Neural crest cell (in vitro differentiated cells): ENCODE measurements at regions not wholly inside any gene's neighbourhood (a gene's known extent, or its start where the extent isn't known, plus 50 kb on each side); places are given as distances from the start of the nearest gene placed in this dataset.

Source experiments
- DNase-seq: peaks from one replicate; pipeline ENCODE4 v3.0.0; 2021; ENCODE audit warnings: low read depth, mixed read lengths, low spot score
- H3K27ac Mint-ChIP-seq: one replicate; pipeline ENCODE4 v1.8.0; 2021; ENCODE audit warnings: mild to moderate bottlenecking, mixed read lengths; ENCODE audit not compliant: unreplicated experiment
- H3K27me3 Mint-ChIP-seq: 2 replicates; pipeline ENCODE4 v1.8.0; 2021; ENCODE audit warnings: low read depth, mild to moderate bottlenecking, mixed read lengths
- H3K36me3 Mint-ChIP-seq: 2 replicates; pipeline ENCODE4 v1.8.0; 2021; ENCODE audit warnings: low read depth, mild to moderate bottlenecking, mixed read lengths
- H3K4me1 Mint-ChIP-seq: 2 replicates; pipeline ENCODE4 v1.8.0; 2021; ENCODE audit warnings: mixed read lengths
- H3K4me3 Mint-ChIP-seq: one replicate; pipeline ENCODE4 v1.8.0; 2021; ENCODE audit warnings: mild to moderate bottlenecking, mixed read lengths
- H3K9me3 Mint-ChIP-seq: 2 replicates; pipeline ENCODE4 v1.8.0; 2021; ENCODE audit warnings: mixed read lengths
- TF ChIP-seq, protein P1 (sequence below): fragments of 200-600 bp; sonication (generic); conservative IDR thresholded peaks from 2 replicates; pipeline ENCODE4 v1.5.0; 2021; ENCODE audit warnings: antibody characterized with exemption, mild to moderate bottlenecking

DNA sequence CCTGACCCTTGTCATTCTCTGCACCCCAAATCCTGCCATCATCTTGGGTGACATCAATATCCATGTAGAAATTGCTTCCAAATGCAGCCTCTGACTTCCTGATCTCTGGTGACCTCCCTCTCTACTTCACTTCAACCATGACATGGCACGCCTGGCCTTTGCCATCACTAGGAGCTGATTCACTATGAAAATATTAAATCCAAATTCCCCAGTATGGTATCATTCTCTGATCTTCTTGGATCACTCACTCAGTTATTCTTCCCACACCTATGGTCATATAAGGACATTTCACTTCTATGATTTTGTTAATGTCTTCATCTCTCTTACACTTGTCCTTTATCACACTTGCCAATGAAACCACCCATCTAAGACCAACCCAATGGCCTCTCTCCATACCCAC is 73.7 kb upstream of the ODAD2 start:
- Mint-ChIP-seq H3K9me3 (peaks cover 3% of the 10 kb centered on the region), H3K27me3 (no peaks in the 10 kb centered on the region), H3K4me3 (no peak overlapping the region), H3K36me3 (peaks cover 6% of the 10 kb centered on the region), H3K27ac (no peak overlapping the region), H3K4me1 (no peaks in the 10 kb centered on the region)
- DNase-seq, result no peak
- TF ChIP-seq, protein P1, sequence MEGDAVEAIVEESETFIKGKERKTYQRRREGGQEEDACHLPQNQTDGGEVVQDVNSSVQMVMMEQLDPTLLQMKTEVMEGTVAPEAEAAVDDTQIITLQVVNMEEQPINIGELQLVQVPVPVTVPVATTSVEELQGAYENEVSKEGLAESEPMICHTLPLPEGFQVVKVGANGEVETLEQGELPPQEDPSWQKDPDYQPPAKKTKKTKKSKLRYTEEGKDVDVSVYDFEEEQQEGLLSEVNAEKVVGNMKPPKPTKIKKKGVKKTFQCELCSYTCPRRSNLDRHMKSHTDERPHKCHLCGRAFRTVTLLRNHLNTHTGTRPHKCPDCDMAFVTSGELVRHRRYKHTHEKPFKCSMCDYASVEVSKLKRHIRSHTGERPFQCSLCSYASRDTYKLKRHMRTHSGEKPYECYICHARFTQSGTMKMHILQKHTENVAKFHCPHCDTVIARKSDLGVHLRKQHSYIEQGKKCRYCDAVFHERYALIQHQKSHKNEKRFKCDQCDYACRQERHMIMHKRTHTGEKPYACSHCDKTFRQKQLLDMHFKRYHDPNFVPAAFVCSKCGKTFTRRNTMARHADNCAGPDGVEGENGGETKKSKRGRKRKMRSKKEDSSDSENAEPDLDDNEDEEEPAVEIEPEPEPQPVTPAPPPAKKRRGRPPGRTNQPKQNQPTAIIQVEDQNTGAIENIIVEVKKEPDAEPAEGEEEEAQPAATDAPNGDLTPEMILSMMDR, result no peak

DNA sequence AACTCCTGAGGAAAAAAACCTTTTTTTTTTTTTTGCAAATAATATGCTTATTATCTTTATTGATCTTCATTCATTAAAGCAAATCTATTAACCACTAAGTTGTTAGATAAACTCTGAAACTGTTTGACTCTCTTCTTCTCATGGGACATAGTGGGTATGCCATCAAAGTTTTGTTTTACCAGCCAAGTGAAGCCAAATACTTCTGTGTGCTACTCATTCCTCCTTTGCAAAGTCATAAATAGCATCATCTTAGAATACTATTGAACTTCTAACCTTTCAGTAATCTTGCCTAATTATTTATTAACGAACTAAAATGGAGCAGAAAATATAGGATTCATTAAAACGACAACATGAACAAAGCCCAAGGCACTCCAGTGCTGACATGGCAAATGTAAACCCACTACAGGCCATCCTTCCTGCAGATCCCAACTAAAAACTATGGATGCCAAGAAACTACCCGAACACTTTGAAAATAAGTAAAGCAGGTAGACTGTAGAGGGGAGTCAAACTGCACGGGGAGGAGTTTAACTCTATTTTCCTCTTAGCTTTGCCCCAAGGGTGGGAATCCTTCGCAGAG is 61.2 kb upstream of the ODAD2 start:
- TF ChIP-seq, protein P1, result no peak
- no peak for DNase-seq
- peaks cover 6% of the 10 kb centered on the region for H3K36me3 Mint-ChIP-seq
- no peaks in the 10 kb centered on the region for H3K27me3 Mint-ChIP-seq
- no peak overlapping the region for H3K27ac Mint-ChIP-seq
- H3K4me1 Mint-ChIP-seq, result no peaks in the 10 kb centered on the region
- H3K4me3 Mint-ChIP-seq, result no peak overlapping the region
- H3K9me3 Mint-ChIP-seq, result peaks cover 2% of the 10 kb centered on the region

DNA sequence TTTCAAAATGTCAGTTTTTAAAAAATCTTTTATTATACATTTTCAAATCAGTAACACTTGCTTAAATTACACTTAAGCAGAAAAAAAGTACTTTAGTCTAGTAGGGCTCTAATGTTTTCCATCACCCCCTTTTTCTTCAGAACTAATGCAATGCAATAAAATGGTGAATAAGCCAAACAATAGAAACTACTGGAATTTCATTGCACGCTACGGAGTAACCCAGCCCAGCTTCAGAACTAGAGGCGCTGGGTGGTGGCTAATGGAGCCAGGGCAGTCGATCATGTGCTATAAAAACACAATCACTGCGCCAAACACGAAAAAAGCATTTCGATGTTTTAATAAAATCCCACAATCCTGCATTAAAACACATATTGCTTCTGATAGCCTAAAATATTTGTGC is 59.9 kb upstream of the ODAD2 start:
- Mint-ChIP-seq H3K27ac (no peak overlapping the region), H3K4me3 (no peak overlapping the region), H3K9me3 (peaks cover 2% of the 10 kb centered on the region), H3K27me3 (no peaks in the 10 kb centered on the region), H3K4me1 (no peaks in the 10 kb centered on the region), H3K36me3 (peaks cover 6% of the 10 kb centered on the region)
- TF ChIP-seq, protein P1, result no peak
- DNase-seq, result no peak

DNA sequence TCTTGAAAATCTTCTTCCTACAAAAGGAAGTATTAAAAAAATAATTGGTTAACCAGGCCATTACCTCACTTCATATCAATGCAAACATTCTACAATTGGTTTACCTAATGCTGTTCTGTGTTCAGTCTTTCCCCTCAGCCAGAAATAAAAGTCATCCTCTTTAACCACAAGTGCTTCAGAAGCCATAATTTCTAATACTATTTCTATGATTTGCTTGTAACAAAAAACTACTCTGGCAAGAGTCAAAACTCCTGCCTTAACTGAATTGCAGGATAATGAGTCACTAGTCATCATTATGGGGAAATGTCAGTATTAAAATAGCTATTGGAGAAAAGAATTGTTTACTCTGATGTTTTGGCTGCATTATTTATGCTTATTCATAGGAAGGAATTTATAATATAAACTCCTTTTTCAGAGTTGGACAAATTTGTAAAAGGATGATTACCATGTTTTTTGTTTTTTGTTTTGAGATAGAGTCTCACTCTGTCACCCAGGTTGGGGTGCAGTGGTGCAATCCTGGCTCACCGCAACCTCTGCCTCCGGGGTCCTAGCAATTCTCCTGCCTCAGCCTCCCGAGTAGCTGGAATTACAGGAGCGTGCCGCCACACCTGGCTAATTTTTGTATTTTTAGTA is 55.5 kb upstream of the ODAD2 start:
- Mint-ChIP-seq H3K27me3 (no peaks in the 10 kb centered on the region), H3K4me1 (no peaks in the 10 kb centered on the region), H3K36me3 (peaks cover 6% of the 10 kb centered on the region), H3K4me3 (no peak overlapping the region), H3K27ac (no peak overlapping the region), H3K9me3 (peaks cover 4% of the 10 kb centered on the region)
- DNase-seq, result no peak
- TF ChIP-seq, protein P1, result no peak

DNA sequence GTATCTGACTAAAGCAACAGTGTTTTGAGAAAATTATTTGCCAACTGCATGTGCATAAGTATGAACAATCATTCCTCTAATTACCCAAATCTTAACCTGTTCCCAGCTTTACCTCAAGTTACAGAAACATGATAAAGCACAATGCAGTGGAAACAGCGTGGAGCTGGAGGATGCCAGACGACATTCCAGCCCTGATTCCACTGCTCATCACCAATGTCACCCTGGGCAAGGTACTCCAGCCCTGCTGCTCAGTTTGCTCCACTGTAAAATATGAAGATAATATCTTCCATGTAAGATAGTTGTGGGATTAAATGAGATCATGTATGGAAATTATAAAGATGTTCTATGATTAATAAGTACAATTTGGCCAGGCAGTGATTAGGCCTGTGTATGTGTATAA is 50.4 kb upstream of the ODAD2 start:
- Mint-ChIP-seq H3K9me3 (peaks cover 2% of the 10 kb centered on the region), H3K36me3 (no peaks in the 10 kb centered on the region), H3K27ac (no peak overlapping the region), H3K27me3 (no peaks in the 10 kb centered on the region), H3K4me3 (no peak overlapping the region), H3K4me1 (no peaks in the 10 kb centered on the region)
- no peak for DNase-seq
- TF ChIP-seq, protein P1, result no peak
